ENCODE measurements at regions not wholly inside any gene's neighbourhood (a gene's known extent, or its start where the extent isn't known, plus 50 kb on each side); places are given as distances from the start of the nearest gene placed in this dataset.

GRCh38 chr5:115352571-115352970, 56.1 kb upstream of the CCDC112 start:
- Histone ChIP-seq H3K4me1 (ENCODE audit: control insufficient read depth, insufficient read depth, low read length) (peaks cover 5% of the 10 kb centered on the region; the same call in 1 of the 2 replicates), H3K9ac (ENCODE audit: low read depth, low read length) (no peak overlapping the region), H3K4me3 (ENCODE audit: low read depth, low read length) (no peak overlapping the region), H3K27ac (ENCODE audit: low read depth, low read length) (no peak overlapping the region), H3K27me3 (ENCODE audit: control insufficient read depth, insufficient read depth, low read length) (no peaks in the 10 kb centered on the region), H3K9me3 (ENCODE audit: control insufficient read depth, insufficient read depth, low read length) (no peaks in the 10 kb centered on the region), H3K36me3 (ENCODE audit: control insufficient read depth, insufficient read depth, low read length) (no peaks in the 10 kb centered on the region)

- Histone ChIP-seq H3K4me1 (ENCODE audit: control insufficient read depth, insufficient read depth, low read length) (peaks cover 5% of the 10 kb centered on the region; the same call in 1 of the 2 replicates), H3K27ac (ENCODE audit: low read depth, low read length) (no peak overlapping the region), H3K9me3 (ENCODE audit: control insufficient read depth, insufficient read depth, low read length) (no peaks in the 10 kb centered on the region), H3K27me3 (ENCODE audit: control insufficient read depth, insufficient read depth, low read length) (no peaks in the 10 kb centered on the region), H3K4me3 (ENCODE audit: low read depth, low read length) (no peak overlapping the region), H3K9ac (ENCODE audit: low read depth, low read length) (no peak overlapping the region), H3K36me3 (ENCODE audit: control insufficient read depth, insufficient read depth, low read length) (no peaks in the 10 kb centered on the region)
Observed at GRCh38 chr5:115351356-115352195, 55.1 kb upstream of the CCDC112 start.

DNA sequence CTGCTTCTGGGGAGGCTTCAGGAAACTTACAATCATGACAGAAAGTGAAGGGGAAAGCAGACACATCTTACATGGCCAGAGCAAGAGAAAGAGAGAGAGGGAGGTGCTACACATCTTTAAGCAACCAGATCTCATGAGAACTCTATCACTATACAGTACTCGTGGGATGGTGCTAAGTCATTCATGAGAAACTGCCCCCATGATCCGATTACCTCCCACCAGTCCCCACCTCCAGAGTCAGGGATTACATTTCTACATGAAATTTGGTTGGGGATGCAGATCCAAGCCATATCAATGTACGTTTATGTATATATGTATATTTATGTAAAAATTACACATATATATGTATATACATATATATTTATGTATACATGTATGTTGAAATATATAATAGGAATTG, 54.4 kb upstream of the CCDC112 start:
- H3K27ac ChIP-seq (ENCODE audit: low read depth, low read length) = no peak overlapping the region
- no peak overlapping the region for H3K4me3 ChIP-seq (ENCODE audit: low read depth, low read length)
- no peaks in the 10 kb centered on the region for H3K36me3 ChIP-seq (ENCODE audit: control insufficient read depth, insufficient read depth, low read length)
- H3K9ac ChIP-seq (ENCODE audit: low read depth, low read length) = no peak overlapping the region
- peaks cover 5% of the 10 kb centered on the region; the same call in 1 of the 2 replicates for H3K4me1 ChIP-seq (ENCODE audit: control insufficient read depth, insufficient read depth, low read length)
- H3K27me3 ChIP-seq (ENCODE audit: control insufficient read depth, insufficient read depth, low read length) = no peaks in the 10 kb centered on the region
- no peaks in the 10 kb centered on the region for H3K9me3 ChIP-seq (ENCODE audit: control insufficient read depth, insufficient read depth, low read length)

GRCh38 chr5:115349001-115349817, 52.8 kb upstream of the CCDC112 start:
- Histone ChIP-seq H3K36me3 (ENCODE audit: control insufficient read depth, insufficient read depth, low read length) (no peaks in the 10 kb centered on the region), H3K27ac (ENCODE audit: low read depth, low read length) (no peak overlapping the region), H3K9ac (ENCODE audit: low read depth, low read length) (no peak overlapping the region), H3K9me3 (ENCODE audit: control insufficient read depth, insufficient read depth, low read length) (no peaks in the 10 kb centered on the region), H3K4me3 (ENCODE audit: low read depth, low read length) (no peak overlapping the region), H3K27me3 (ENCODE audit: control insufficient read depth, insufficient read depth, low read length) (no peaks in the 10 kb centered on the region), H3K4me1 (ENCODE audit: control insufficient read depth, insufficient read depth, low read length) (peaks cover 5% of the 10 kb centered on the region; the same call in 1 of the 2 replicates)

GRCh38 chr5:115348175-115348574, 51.7 kb upstream of the CCDC112 start:
- Histone ChIP-seq H3K4me1 (ENCODE audit: control insufficient read depth, insufficient read depth, low read length) (peaks cover 5% of the 10 kb centered on the region; the same call in 1 of the 2 replicates), H3K27ac (ENCODE audit: low read depth, low read length) (no peak overlapping the region), H3K27me3 (ENCODE audit: control insufficient read depth, insufficient read depth, low read length) (no peaks in the 10 kb centered on the region), H3K9ac (ENCODE audit: low read depth, low read length) (no peak overlapping the region), H3K36me3 (ENCODE audit: control insufficient read depth, insufficient read depth, low read length) (no peaks in the 10 kb centered on the region), H3K4me3 (ENCODE audit: low read depth, low read length) (no peak overlapping the region), H3K9me3 (ENCODE audit: control insufficient read depth, insufficient read depth, low read length) (no peaks in the 10 kb centered on the region)

All from HUES48 (cell line).